CD4-positive, alpha-beta T cell treated with Interleukin-2 at 100 ng/mL for 4 hours (primary cell): ENCODE measurements at regions not wholly inside any gene's neighbourhood (a gene's known extent, or its start where the extent isn't known, plus 50 kb on each side); places are given as distances from the start of the nearest gene placed in this dataset.
"Not testable (repeated sequence)": the region's sequence is repeated elsewhere in the genome, so short reads cannot be mapped to it uniquely, and the experiment has no call there.

Experiments
- DNase-seq: peaks from one replicate; pipeline ENCODE4 v3.0.0-alpha.2; 2020; ENCODE audit warnings: low spot score

GRCh38 chr16:8452941-8453340 lies 137.4 kb downstream of the TMEM114 start:
- DNase-seq, result no peak

- DNase-seq, result no peak
These were observed 153.4 kb downstream of the TMEM114 start for GRCh38 chr16:8436931-8437330.

GRCh38 chr16:8431783-8432182 lies 158.5 kb downstream of the TMEM114 start:
- DNase-seq, result no peak

- DNase-seq, result no peak
These were observed 159.9 kb downstream of the TMEM114 start for GRCh38 chr16:8430401-8430800.

GRCh38 chr16:8426569-8426968 lies 163.7 kb downstream of the TMEM114 start:
- DNase-seq, result no peak

- DNase-seq, result no peak
These were observed 173.2 kb downstream of the TMEM114 start for GRCh38 chr16:8417145-8417544.

- DNase-seq, result no peak
These were observed 181.3 kb downstream of the TMEM114 start for GRCh38 chr16:8408855-8409567.

- DNase-seq, result no peak
These were observed 183.0 kb downstream of the TMEM114 start for GRCh38 chr16:8407351-8407750.

- DNase-seq, result no peak
These were observed 186.1 kb downstream of the TMEM114 start for GRCh38 chr16:8403978-8404749.

GRCh38 chr16:8402981-8403843 lies 187.1 kb downstream of the TMEM114 start:
- no peak for DNase-seq

- not testable (repeated sequence) for DNase-seq
These were observed 189.6 kb downstream of the TMEM114 start for GRCh38 chr16:8400683-8401082.

- DNase-seq, result no peak
These were observed 191.8 kb downstream of the TMEM114 start for GRCh38 chr16:8398548-8398947.

- DNase-seq, result no peak
These were observed 193.1 kb downstream of the TMEM114 start for GRCh38 chr16:8397223-8397622.

- DNase-seq, result no peak
These were observed 193.8 kb downstream of the TMEM114 start for GRCh38 chr16:8396463-8396862.

- DNase-seq, result no peak
These were observed 199.1 kb downstream of the TMEM114 start for GRCh38 chr16:8391257-8391656.

- DNase-seq, result no peak
These were observed 201.6 kb downstream of the TMEM114 start for GRCh38 chr16:8388684-8389083.

- DNase-seq, result no peak
These were observed 208.5 kb downstream of the TMEM114 start for GRCh38 chr16:8381814-8382213.

GRCh38 chr16:8380311-8380710 lies 210.0 kb downstream of the TMEM114 start:
- no peak for DNase-seq

- no peak for DNase-seq
These were observed 212.4 kb downstream of the TMEM114 start for GRCh38 chr16:8377864-8378263.

- no peak for DNase-seq
These were observed 213.5 kb downstream of the TMEM114 start for GRCh38 chr16:8376858-8377257.

- DNase-seq, result no peak
These were observed 213.9 kb downstream of the TMEM114 start for GRCh38 chr16:8376430-8376829.

GRCh38 chr16:8375232-8375587 lies 215.1 kb downstream of the TMEM114 start:
- no peak for DNase-seq
